HK-2 (cell line): ENCODE measurements at regions not wholly inside any gene's neighbourhood (a gene's known extent, or its start where the extent isn't known, plus 50 kb on each side); places are given as distances from the start of the nearest gene placed in this dataset.
A peak's percentile ranks its signal among the peaks of the same experiment; 100 is the strongest.
"Not testable (repeated sequence)": the region's sequence is repeated elsewhere in the genome, so short reads cannot be mapped to it uniquely, and the experiment has no call there.

ENCODE experiments used
- DNase-seq: peaks from one replicate; pipeline ENCODE4 v3.0.0-alpha.2; 2018; ENCODE audit not compliant: unreplicated experiment

- DNase-seq, result no peak
These were observed 56.9 kb upstream of the ATP5PO start for GRCh38 chr21:33972539-33972938.

GRCh38 chr21:33971492-33972013 lies 55.9 kb upstream of the ATP5PO start:
- no peak for DNase-seq

GRCh38 chr21:33969581-33969980 lies 54.0 kb upstream of the ATP5PO start:
- DNase-seq, result no peak

GRCh38 chr21:33968995-33969348 lies 53.4 kb upstream of the ATP5PO start:
- DNase-seq, result no peak

- peak; percentile 29 for DNase-seq
These were observed 52.7 kb upstream of the ATP5PO start for GRCh38 chr21:33968080-33968994.

- no peak for DNase-seq
These were observed 51.5 kb upstream of the ATP5PO start for GRCh38 chr21:33967086-33967571.

GRCh38 chr21:33966324-33966949 lies 50.8 kb upstream of the ATP5PO start:
- no peak for DNase-seq

GRCh38 chr21:33965662-33966061 lies 50.1 kb upstream of the ATP5PO start:
- not testable (repeated sequence) for DNase-seq
